ENCODE measurements at regions not wholly inside any gene's neighbourhood (a gene's known extent, or its start where the extent isn't known, plus 50 kb on each side); places are given as distances from the start of the nearest gene placed in this dataset.

GRCh38 chr12:93261505-93262094 lies 116.1 kb upstream of the NUDT4 start:
- Histone ChIP-seq H3K4me3 (ENCODE audit: low read depth, low read length, poor library complexity, severe bottlenecking) (no peak overlapping the region), H3K9me2 (ENCODE audit: low read depth, low read length) (no peaks in the 10 kb centered on the region), H3F3A (ENCODE audit: insufficient read depth, low read length) (no peaks in the 10 kb centered on the region), H3K9ac (ENCODE audit: low read length) (no peak overlapping the region), H3K79me2 (ENCODE audit: insufficient read depth, low read length) (no peaks in the 10 kb centered on the region), H3K27ac (ENCODE audit: low read depth, low read length, poor library complexity, severe bottlenecking) (no peak overlapping the region), H3K4me1 (ENCODE audit: insufficient read depth, low read length, severe bottlenecking) (no peaks in the 10 kb centered on the region), H4K20me1 (ENCODE audit: insufficient read depth, low read length) (no peaks in the 10 kb centered on the region), H3K27me3 (ENCODE audit: insufficient read depth, low read length) (no peaks in the 10 kb centered on the region), H3K9me3 (ENCODE audit: low read length) (no peaks in the 10 kb centered on the region), H2AFZ (ENCODE audit: low read length) (no peak overlapping the region), H3K36me3 (ENCODE audit: insufficient read depth, low read length) (no peaks in the 10 kb centered on the region), H3K4me2 (ENCODE audit: low read length) (no peak overlapping the region)
- TF ChIP-seq EZH2 (IDR thresholded peaks at IDR 0.05; ENCODE audit: borderline replicate concordance, low read length): no peak
- TF ChIP-seq CTCF (IDR thresholded peaks at IDR 0.05; ENCODE audit: low read length): no peak

- Histone ChIP-seq H4K20me1 (ENCODE audit: insufficient read depth, low read length) (no peaks in the 10 kb centered on the region), H2AFZ (ENCODE audit: low read length) (no peak overlapping the region), H3F3A (ENCODE audit: insufficient read depth, low read length) (no peaks in the 10 kb centered on the region), H3K27ac (ENCODE audit: low read depth, low read length, poor library complexity, severe bottlenecking) (no peak overlapping the region), H3K4me1 (ENCODE audit: insufficient read depth, low read length, severe bottlenecking) (no peaks in the 10 kb centered on the region), H3K9ac (ENCODE audit: low read length) (no peak overlapping the region), H3K9me2 (ENCODE audit: low read depth, low read length) (no peaks in the 10 kb centered on the region), H3K9me3 (ENCODE audit: low read length) (no peaks in the 10 kb centered on the region), H3K36me3 (ENCODE audit: insufficient read depth, low read length) (no peaks in the 10 kb centered on the region), H3K27me3 (ENCODE audit: insufficient read depth, low read length) (no peaks in the 10 kb centered on the region), H3K4me3 (ENCODE audit: low read depth, low read length, poor library complexity, severe bottlenecking) (no peak overlapping the region), H3K4me2 (ENCODE audit: low read length) (no peak overlapping the region), H3K79me2 (ENCODE audit: insufficient read depth, low read length) (no peaks in the 10 kb centered on the region)
- TF ChIP-seq CTCF (IDR thresholded peaks at IDR 0.05; ENCODE audit: low read length) (no peak), EZH2 (IDR thresholded peaks at IDR 0.05; ENCODE audit: borderline replicate concordance, low read length) (no peak)
Measured at GRCh38 chr12:93272997-93273396, 104.7 kb upstream of the NUDT4 start.

- H3K79me2 ChIP-seq (ENCODE audit: insufficient read depth, low read length): no peaks in the 10 kb centered on the region
- no peaks in the 10 kb centered on the region for H3K36me3 ChIP-seq (ENCODE audit: insufficient read depth, low read length)
- no peaks in the 10 kb centered on the region for H3K27me3 ChIP-seq (ENCODE audit: insufficient read depth, low read length)
- no peaks in the 10 kb centered on the region for H3K9me3 ChIP-seq (ENCODE audit: low read length)
- no peak overlapping the region for H3K4me3 ChIP-seq (ENCODE audit: low read depth, low read length, poor library complexity, severe bottlenecking)
- no peaks in the 10 kb centered on the region for H3F3A ChIP-seq (ENCODE audit: insufficient read depth, low read length)
- no peaks in the 10 kb centered on the region for H4K20me1 ChIP-seq (ENCODE audit: insufficient read depth, low read length)
- no peaks in the 10 kb centered on the region for H3K9me2 ChIP-seq (ENCODE audit: low read depth, low read length)
- no peaks in the 10 kb centered on the region for H3K4me1 ChIP-seq (ENCODE audit: insufficient read depth, low read length, severe bottlenecking)
- no peak overlapping the region for H3K27ac ChIP-seq (ENCODE audit: low read depth, low read length, poor library complexity, severe bottlenecking)
- no peak overlapping the region for H3K4me2 ChIP-seq (ENCODE audit: low read length)
- no peak overlapping the region for H3K9ac ChIP-seq (ENCODE audit: low read length)
- no peak overlapping the region for H2AFZ ChIP-seq (ENCODE audit: low read length)
- TF ChIP-seq CTCF (IDR thresholded peaks at IDR 0.05; ENCODE audit: low read length): no peak
- no peak for TF ChIP-seq EZH2 (IDR thresholded peaks at IDR 0.05; ENCODE audit: borderline replicate concordance, low read length)
Measured at GRCh38 chr12:93273834-93274564, 103.7 kb upstream of the NUDT4 start.
